PFSK-1 (cell line): ENCODE measurements at regions not wholly inside any gene's neighbourhood (a gene's known extent, or its start where the extent isn't known, plus 50 kb on each side); places are given as distances from the start of the nearest gene placed in this dataset.

Experiments
- FOXP2 ChIP-seq: optimal IDR thresholded peaks from 2 replicates; pipeline ENCODE3; 2011; ENCODE audit warnings: borderline replicate concordance, control low read depth, inconsistent platforms; ENCODE audit not compliant: insufficient read depth; ENCODE audit errors: extremely low read length, extremely low read depth
- POLR2AphosphoS5 ChIP-seq: IDR thresholded peaks from 2 replicates; pipeline ENCODE4 v1.6.1; 2012; ENCODE audit warnings: low read depth, mild to moderate bottlenecking, control low read depth, low read length, moderate library complexity
- SIN3A ChIP-seq: IDR thresholded peaks from 2 replicates; pipeline ENCODE4 v1.6.1; 2012; ENCODE audit warnings: mild to moderate bottlenecking, low read length, moderate library complexity, borderline replicate concordance; ENCODE audit not compliant: insufficient read depth
- TAF1 ChIP-seq: IDR thresholded peaks from 2 replicates; pipeline ENCODE4 v1.6.1; 2012; ENCODE audit warnings: low read length, control low read depth, borderline replicate concordance; ENCODE audit not compliant: insufficient read depth
- TF ChIP-seq, protein P1 (sequence below), 2 experiments: IDR thresholded peaks; 2 replicates each; pipeline versions ENCODE4 v1.6.1 to v1.8.0; 2011 to 2012; ENCODE audit warnings: low read depth in 2 of 2, low read length in 2 of 2, control low read depth in 1 of 2, inconsistent platforms in 1 of 2, mild to moderate bottlenecking in 1 of 2, moderate library complexity in 1 of 2; ENCODE audit not compliant: insufficient read depth in 1 of 2

DNA sequence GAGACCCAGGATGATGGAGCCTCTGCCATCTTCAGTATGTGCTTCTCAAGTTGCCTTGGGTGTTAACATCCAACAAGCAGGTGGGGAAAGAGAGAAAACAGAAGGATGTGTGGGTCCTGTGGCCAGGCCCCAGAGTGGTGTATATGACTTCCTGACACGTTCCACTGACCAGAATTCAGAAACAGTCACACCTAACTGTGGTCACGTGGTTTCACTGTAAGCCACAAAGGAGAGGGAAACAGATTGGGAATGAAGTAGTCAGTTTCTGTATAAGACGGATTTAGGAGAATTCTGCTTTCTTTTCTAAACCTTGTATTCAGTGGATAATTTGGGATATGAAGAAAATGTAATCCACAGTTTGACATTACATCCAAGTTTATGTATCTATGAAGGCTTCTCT lies 454.1 kb upstream of the IL12A start:
- TF ChIP-seq POLR2AphosphoS5 (no peak), TAF1 (no peak), FOXP2 (no peak), SIN3A (no peak)
- TF ChIP-seq, protein P1, sequence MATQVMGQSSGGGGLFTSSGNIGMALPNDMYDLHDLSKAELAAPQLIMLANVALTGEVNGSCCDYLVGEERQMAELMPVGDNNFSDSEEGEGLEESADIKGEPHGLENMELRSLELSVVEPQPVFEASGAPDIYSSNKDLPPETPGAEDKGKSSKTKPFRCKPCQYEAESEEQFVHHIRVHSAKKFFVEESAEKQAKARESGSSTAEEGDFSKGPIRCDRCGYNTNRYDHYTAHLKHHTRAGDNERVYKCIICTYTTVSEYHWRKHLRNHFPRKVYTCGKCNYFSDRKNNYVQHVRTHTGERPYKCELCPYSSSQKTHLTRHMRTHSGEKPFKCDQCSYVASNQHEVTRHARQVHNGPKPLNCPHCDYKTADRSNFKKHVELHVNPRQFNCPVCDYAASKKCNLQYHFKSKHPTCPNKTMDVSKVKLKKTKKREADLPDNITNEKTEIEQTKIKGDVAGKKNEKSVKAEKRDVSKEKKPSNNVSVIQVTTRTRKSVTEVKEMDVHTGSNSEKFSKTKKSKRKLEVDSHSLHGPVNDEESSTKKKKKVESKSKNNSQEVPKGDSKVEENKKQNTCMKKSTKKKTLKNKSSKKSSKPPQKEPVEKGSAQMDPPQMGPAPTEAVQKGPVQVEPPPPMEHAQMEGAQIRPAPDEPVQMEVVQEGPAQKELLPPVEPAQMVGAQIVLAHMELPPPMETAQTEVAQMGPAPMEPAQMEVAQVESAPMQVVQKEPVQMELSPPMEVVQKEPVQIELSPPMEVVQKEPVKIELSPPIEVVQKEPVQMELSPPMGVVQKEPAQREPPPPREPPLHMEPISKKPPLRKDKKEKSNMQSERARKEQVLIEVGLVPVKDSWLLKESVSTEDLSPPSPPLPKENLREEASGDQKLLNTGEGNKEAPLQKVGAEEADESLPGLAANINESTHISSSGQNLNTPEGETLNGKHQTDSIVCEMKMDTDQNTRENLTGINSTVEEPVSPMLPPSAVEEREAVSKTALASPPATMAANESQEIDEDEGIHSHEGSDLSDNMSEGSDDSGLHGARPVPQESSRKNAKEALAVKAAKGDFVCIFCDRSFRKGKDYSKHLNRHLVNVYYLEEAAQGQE (IDR thresholded peaks at IDR 0.05; ENCODE audit: insufficient read depth in 1 of 2, low read depth in 2 of 2, low read length in 2 of 2): no peak

DNA sequence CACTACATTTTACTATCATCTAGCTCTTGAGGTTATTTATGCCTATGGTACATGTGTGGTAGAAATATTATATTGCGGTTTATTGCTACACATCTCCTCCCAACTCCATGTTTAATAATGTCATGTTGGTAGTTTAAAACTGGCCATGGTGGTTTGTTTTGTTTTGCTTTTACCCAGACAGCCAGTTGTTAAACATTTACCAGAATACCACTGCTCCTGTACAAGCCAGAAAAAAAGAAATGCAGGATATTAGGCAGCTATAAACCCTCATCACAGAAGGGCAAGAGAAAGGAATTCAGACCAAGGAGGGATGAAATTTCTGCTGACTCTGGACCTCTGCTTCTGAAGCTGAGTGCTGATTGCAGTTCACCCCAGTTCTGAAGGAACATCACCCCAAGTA lies 451.8 kb upstream of the IL12A start:
- TF ChIP-seq TAF1 (no peak), POLR2AphosphoS5 (no peak), FOXP2 (no peak), SIN3A (no peak)
- TF ChIP-seq, protein P1 (IDR thresholded peaks at IDR 0.05; ENCODE audit: insufficient read depth in 1 of 2, low read depth in 2 of 2, low read length in 2 of 2): no peak

DNA sequence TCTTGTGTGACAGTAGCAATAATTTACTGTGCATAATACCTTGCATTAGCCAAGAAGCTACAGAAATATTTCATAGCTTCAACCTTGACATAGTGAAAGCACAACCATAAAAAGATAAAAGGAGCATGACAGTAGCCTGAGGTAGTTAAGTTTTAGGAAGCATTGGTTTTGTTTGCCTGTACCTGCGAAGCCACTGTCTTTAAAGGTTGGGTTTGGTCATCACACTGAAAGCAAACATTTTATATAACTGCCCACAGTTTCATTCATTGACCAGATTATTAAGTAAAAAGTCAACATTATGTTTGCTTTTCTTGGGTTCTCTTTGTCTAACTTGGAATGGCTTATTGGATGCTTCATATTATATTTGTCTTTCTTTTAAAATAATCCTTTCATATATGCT lies 450.1 kb upstream of the IL12A start:
- TF ChIP-seq POLR2AphosphoS5: no peak
- TF ChIP-seq TAF1: no peak
- TF ChIP-seq SIN3A: no peak
- TF ChIP-seq, protein P1 (IDR thresholded peaks at IDR 0.05; ENCODE audit: insufficient read depth in 1 of 2, low read depth in 2 of 2, low read length in 2 of 2): no peak
- no peak for TF ChIP-seq FOXP2

DNA sequence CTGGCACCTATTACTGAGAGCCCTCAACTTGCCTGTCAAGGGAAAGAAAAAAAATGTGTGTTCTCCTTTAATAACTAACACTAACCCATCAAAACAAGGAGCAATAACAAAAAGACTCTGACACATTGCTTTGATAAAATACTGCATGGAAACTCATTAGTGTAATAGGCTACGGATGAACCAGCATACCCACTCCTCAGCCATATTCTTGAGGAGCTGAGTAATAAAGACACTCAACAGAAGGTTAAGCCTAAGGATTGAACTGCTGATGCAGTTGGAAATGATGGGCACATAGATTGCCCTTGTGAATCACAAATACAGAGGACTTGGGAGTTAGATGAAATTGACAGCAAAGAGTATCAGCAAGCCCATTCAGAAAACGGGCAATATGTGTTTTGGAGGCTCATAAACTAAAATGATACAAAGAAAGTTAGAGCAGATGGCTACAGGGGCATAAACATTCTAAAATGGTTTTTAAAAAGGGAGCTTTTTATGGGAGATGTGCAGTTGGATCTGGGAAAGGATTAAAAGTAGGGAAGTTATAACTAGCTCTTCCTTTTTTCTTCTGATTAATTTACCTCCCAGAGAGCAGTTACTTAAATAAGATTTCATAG lies 447.6 kb upstream of the IL12A start:
- no peak for TF ChIP-seq TAF1
- TF ChIP-seq SIN3A: no peak
- TF ChIP-seq, protein P1 (IDR thresholded peaks at IDR 0.05; ENCODE audit: insufficient read depth in 1 of 2, low read depth in 2 of 2, low read length in 2 of 2): no peak
- TF ChIP-seq FOXP2: no peak
- no peak for TF ChIP-seq POLR2AphosphoS5

DNA sequence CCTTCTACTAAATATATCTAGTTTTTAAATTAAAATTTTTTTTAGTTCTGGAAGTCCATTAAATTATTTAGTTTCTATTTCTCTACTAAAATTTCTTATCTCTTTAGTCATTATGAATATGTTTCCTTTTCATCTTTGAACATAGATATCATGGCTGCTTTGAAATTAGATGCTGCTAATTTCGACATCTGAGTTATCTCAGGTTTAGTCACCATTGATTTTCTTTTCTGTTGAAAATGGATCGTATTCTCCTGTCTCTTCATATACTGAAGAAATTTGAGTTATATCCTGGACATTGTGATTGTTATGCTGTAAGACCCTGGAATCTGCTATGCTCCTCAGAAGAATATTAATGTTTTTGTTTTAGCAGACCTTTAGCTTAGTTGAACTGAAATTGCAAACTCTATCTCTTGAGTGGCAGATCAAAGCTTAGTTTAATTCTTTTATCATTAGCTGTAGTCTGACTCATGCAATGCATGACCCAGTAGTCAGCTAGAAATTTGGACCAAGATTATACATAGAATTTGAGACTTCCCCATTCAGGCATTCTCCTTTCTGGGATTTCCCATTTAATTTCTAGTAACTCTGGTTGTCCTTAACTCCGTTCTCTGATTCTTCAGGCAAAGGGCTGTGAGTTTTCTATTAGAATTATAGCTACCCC lies 439.8 kb upstream of the IL12A start:
- TF ChIP-seq POLR2AphosphoS5: no peak
- no peak for TF ChIP-seq SIN3A
- TF ChIP-seq TAF1: no peak
- no peak for TF ChIP-seq FOXP2
- TF ChIP-seq, protein P1 (IDR thresholded peaks at IDR 0.05; ENCODE audit: insufficient read depth in 1 of 2, low read depth in 2 of 2, low read length in 2 of 2): no peak
